ENCODE measurements at regions not wholly inside any gene's neighbourhood (a gene's known extent, or its start where the extent isn't known, plus 50 kb on each side); places are given as distances from the start of the nearest gene placed in this dataset.

GRCh38 chr4:31427691-31428090 lies 707.5 kb downstream of the PCDH7 start:
- intact Hi-C loops (cut with DNase I) = no loop called here

GRCh38 chr4:31442236-31442635 lies 722.1 kb downstream of the PCDH7 start:
- Histone ChIP-seq H3K4me1 (no peaks in the 10 kb centered on the region), H3K27ac (replicated peaks in 1 of 4) (no peak overlapping the region), H3K36me3 (no peaks in the 10 kb centered on the region), H3K4me3 (no peak overlapping the region), H3K27me3 (no peaks in the 10 kb centered on the region), H3K9me3 (no peaks in the 10 kb centered on the region)
- no peak for DNase-seq (ENCODE audit: extremely low spot score)
- 86% methylated on average over 11 of the region's 11 CpGs for WGBS
- intact Hi-C loops (cut with DNase I) = no loop called here
- TF ChIP-seq EP300 (IDR thresholded peaks at IDR 0.05) = no peak
- no peak for TF ChIP-seq POLR2AphosphoS5 (IDR thresholded peaks at IDR 0.05)
- TF ChIP-seq, protein P1, sequence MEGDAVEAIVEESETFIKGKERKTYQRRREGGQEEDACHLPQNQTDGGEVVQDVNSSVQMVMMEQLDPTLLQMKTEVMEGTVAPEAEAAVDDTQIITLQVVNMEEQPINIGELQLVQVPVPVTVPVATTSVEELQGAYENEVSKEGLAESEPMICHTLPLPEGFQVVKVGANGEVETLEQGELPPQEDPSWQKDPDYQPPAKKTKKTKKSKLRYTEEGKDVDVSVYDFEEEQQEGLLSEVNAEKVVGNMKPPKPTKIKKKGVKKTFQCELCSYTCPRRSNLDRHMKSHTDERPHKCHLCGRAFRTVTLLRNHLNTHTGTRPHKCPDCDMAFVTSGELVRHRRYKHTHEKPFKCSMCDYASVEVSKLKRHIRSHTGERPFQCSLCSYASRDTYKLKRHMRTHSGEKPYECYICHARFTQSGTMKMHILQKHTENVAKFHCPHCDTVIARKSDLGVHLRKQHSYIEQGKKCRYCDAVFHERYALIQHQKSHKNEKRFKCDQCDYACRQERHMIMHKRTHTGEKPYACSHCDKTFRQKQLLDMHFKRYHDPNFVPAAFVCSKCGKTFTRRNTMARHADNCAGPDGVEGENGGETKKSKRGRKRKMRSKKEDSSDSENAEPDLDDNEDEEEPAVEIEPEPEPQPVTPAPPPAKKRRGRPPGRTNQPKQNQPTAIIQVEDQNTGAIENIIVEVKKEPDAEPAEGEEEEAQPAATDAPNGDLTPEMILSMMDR (IDR thresholded peaks at IDR 0.05) = no peak
- no peak for TF ChIP-seq POLR2A (IDR thresholded peaks at IDR 0.05; ENCODE audit: low read depth)

More at GRCh38 chr4:31427691-31428090, 707.5 kb downstream of the PCDH7 start:
- no peaks in the 10 kb centered on the region for H3K27me3 ChIP-seq
- peaks cover 0 to 10% (median 9%) of the 10 kb centered on the region in 4 donors for H3K4me1 ChIP-seq
- H3K4me3 ChIP-seq = no peak overlapping the region
- no peak for DNase-seq (ENCODE audit: extremely low spot score)
- H3K9me3 ChIP-seq = no peaks in the 10 kb centered on the region
- H3K27ac ChIP-seq (replicated peaks in 1 of 4) = no peak overlapping the region
- WGBS = 37% methylated on average over 3 of the region's 3 CpGs
- no peaks in the 10 kb centered on the region for H3K36me3 ChIP-seq
- TF ChIP-seq POLR2AphosphoS5 (IDR thresholded peaks at IDR 0.05) (no peak), POLR2A (IDR thresholded peaks at IDR 0.05; ENCODE audit: low read depth) (no peak), EP300 (IDR thresholded peaks at IDR 0.05) (no peak)
- TF ChIP-seq, protein P1 (IDR thresholded peaks at IDR 0.05) = no peak

DNA sequence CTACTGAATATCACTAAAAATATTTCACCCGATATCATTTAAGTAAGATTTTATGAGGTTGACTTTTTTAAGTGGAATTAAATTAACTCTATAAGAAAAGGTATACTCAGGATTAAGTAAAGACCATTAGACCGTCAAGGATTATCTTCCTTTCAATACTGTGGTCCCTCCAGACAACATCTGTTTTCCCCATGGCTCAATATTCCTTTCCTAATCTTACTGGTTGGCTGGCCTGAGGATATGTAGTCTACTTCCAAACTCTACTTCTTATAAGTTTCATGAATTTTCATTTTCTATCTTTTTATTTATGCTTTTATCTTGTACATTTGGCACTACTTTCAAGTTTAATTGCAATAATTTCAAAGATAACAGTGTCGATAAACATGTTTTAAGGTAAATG lies 725.4 kb downstream of the PCDH7 start:
- Histone ChIP-seq H3K36me3 (no peaks in the 10 kb centered on the region), H3K9me3 (no peaks in the 10 kb centered on the region), H3K4me3 (no peak overlapping the region), H3K27me3 (no peaks in the 10 kb centered on the region), H3K4me1 (no peaks in the 10 kb centered on the region), H3K27ac (replicated peaks in 1 of 4) (no peak overlapping the region)
- WGBS = 87% methylated on average over 3 of the region's 3 CpGs
- no peak for TF ChIP-seq EP300 (IDR thresholded peaks at IDR 0.05)
- TF ChIP-seq, protein P1 (IDR thresholded peaks at IDR 0.05) = no peak
- no peak for TF ChIP-seq POLR2AphosphoS5 (IDR thresholded peaks at IDR 0.05)
- TF ChIP-seq POLR2A (IDR thresholded peaks at IDR 0.05; ENCODE audit: low read depth) = no peak
- intact Hi-C loops (cut with DNase I) = no loop called here
- DNase-seq (ENCODE audit: extremely low spot score) = no peak

GRCh38 chr4:31455612-31456011 lies 735.4 kb downstream of the PCDH7 start:
- Histone ChIP-seq H3K9me3 (no peaks in the 10 kb centered on the region), H3K27me3 (no peaks in the 10 kb centered on the region), H3K36me3 (no peaks in the 10 kb centered on the region), H3K4me3 (no peak overlapping the region), H3K27ac (replicated peaks in 1 of 4) (no peak overlapping the region), H3K4me1 (no peaks in the 10 kb centered on the region)
- DNase-seq (ENCODE audit: extremely low spot score) = no peak
- TF ChIP-seq, protein P1 (IDR thresholded peaks at IDR 0.05) = no peak
- TF ChIP-seq EP300 (IDR thresholded peaks at IDR 0.05) (no peak), POLR2AphosphoS5 (IDR thresholded peaks at IDR 0.05) (no peak), POLR2A (IDR thresholded peaks at IDR 0.05; ENCODE audit: low read depth) (no peak)
- intact Hi-C loops (cut with DNase I) = no loop called here

DNA sequence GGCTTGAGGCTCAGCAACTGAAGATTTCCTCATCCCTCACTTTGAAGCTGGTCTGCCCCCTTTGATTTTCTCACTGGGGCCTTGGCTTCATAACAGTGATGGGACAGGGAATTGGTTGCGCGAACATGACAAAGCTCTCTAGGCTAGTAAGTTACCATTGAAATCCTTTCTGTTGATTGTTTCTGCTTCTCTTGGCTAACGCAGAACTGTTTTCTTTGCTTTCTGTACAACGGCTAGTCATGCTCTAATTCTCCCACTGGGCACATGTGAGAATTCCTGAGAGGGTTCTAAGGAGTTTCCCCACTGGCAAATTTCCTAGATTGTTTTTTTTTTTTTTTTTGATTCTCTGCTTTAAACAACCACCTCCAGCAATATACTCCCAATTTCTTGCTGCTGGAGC lies 738.6 kb downstream of the PCDH7 start:
- WGBS = 86% methylated on average over 4 of the region's 4 CpGs
- TF ChIP-seq, protein P1 (IDR thresholded peaks at IDR 0.05) = no peak
- TF ChIP-seq EP300 (IDR thresholded peaks at IDR 0.05) = no peak
- no peak for TF ChIP-seq POLR2AphosphoS5 (IDR thresholded peaks at IDR 0.05)
- no peak for TF ChIP-seq POLR2A (IDR thresholded peaks at IDR 0.05; ENCODE audit: low read depth)
- DNase-seq (ENCODE audit: extremely low spot score) = no peak
- H3K9me3 ChIP-seq = no peaks in the 10 kb centered on the region
- H3K36me3 ChIP-seq = no peaks in the 10 kb centered on the region
- no peaks in the 10 kb centered on the region for H3K4me1 ChIP-seq
- H3K4me3 ChIP-seq = no peak overlapping the region
- no peak overlapping the region for H3K27ac ChIP-seq (replicated peaks in 1 of 4)
- H3K27me3 ChIP-seq = no peaks in the 10 kb centered on the region
- intact Hi-C loops (cut with DNase I) = no loop called here
